GM23338 (cell line): ENCODE measurements at regions not wholly inside any gene's neighbourhood (a gene's known extent, or its start where the extent isn't known, plus 50 kb on each side); places are given as distances from the start of the nearest gene placed in this dataset.

Experiments used
- ATAC-seq: fragments of 200-7000 bp; cut with Tn5 transposase; 3 replicates; pipeline ENCODE4 v1.9.1; 2020
- DNase-seq: peaks from one replicate; pipeline ENCODE4 v3.0.0-alpha.2; 2015; ENCODE audit warnings: low spot score
- H2AFZ ChIP-seq: fragments of 200-600 bp; sonication (generic); 2 replicates; pipeline ENCODE4 v1.8.0; 2016; ENCODE audit warnings: antibody characterized with exemption, mild to moderate bottlenecking, moderate library complexity
- H3F3A ChIP-seq: fragments of 200-600 bp; sonication (generic); replicated peaks from 2 replicates; pipeline ENCODE4 v1.8.0; 2017; ENCODE audit warnings: antibody characterized with exemption, mixed run types, low read depth
- H3K27ac ChIP-seq: fragments of 200-600 bp; sonication (generic); 2 replicates; pipeline ENCODE4 v1.6.1; 2016; ENCODE audit warnings: low read depth
- H3K27me3 ChIP-seq: fragments of 200-600 bp; sonication (generic); 2 replicates; pipeline ENCODE4 v1.8.0; 2016; ENCODE audit warnings: mild to moderate bottlenecking, mixed run types, moderate library complexity; ENCODE audit not compliant: insufficient read depth
- H3K36me3 ChIP-seq: fragments of 200-600 bp; sonication (generic); 2 replicates; pipeline ENCODE4 v1.8.0; 2016; ENCODE audit warnings: mild to moderate bottlenecking; ENCODE audit not compliant: insufficient read depth
- H3K4me1 ChIP-seq: fragments of 200-600 bp; sonication (generic); 2 replicates; pipeline ENCODE4 v1.8.0; 2016; ENCODE audit warnings: mild to moderate bottlenecking, moderate library complexity; ENCODE audit not compliant: insufficient read depth
- H3K4me2 ChIP-seq: fragments of 200-600 bp; sonication (generic); 2 replicates; pipeline ENCODE4 v1.7.1; 2017; ENCODE audit warnings: mixed run types
- H3K4me3 ChIP-seq: fragments of 200-600 bp; sonication (generic); 2 replicates; pipeline ENCODE4 v1.6.1; 2016; ENCODE audit warnings: mixed run types
- H3K79me2 ChIP-seq: fragments of 200-600 bp; sonication (generic); replicated peaks from 2 replicates; pipeline ENCODE4 v1.8.0; 2017; ENCODE audit warnings: mild to moderate bottlenecking; ENCODE audit not compliant: insufficient read depth
- H3K9me2 ChIP-seq: fragments of 200-600 bp; sonication (generic); 2 replicates; pipeline ENCODE4 v1.8.0; 2017; ENCODE audit not compliant: insufficient read depth
- H4K20me1 ChIP-seq: fragments of 200-600 bp; sonication (generic); replicated peaks from 2 replicates; pipeline ENCODE4 v1.8.0; 2017; ENCODE audit warnings: mild to moderate bottlenecking; ENCODE audit not compliant: insufficient read depth
- H3K27ac Mint-ChIP-seq: 2 replicates; pipeline ENCODE4 v1.8.0; 2020; ENCODE audit warnings: inconsistent platforms, mild to moderate bottlenecking, moderate library complexity, mixed read lengths
- H3K27me3 Mint-ChIP-seq: 3 replicates; pipeline ENCODE4 v1.8.0; 2022; ENCODE audit warnings: low read depth, mild to moderate bottlenecking, moderate library complexity, mixed read lengths, inconsistent platforms; ENCODE audit not compliant: insufficient read depth, poor library complexity
- H3K36me3 Mint-ChIP-seq: 3 replicates; pipeline ENCODE4 v1.8.0; 2021; ENCODE audit warnings: low read depth, mild to moderate bottlenecking, inconsistent platforms, moderate library complexity, mixed read lengths
- H3K4me1 Mint-ChIP-seq: 3 replicates; pipeline ENCODE4 v1.8.0; 2020; ENCODE audit warnings: mild to moderate bottlenecking, inconsistent platforms, mixed read lengths
- H3K4me3 Mint-ChIP-seq: 3 replicates; pipeline ENCODE4 v1.8.0; 2021; ENCODE audit warnings: moderate library complexity, mild to moderate bottlenecking, inconsistent platforms, mixed read lengths
- H3K9me3 Mint-ChIP-seq: 3 replicates; pipeline ENCODE4 v1.8.0; 2020; ENCODE audit warnings: moderate library complexity, mild to moderate bottlenecking, inconsistent platforms, mixed read lengths
- EZH2phosphoT487 ChIP-seq: fragments of 200-600 bp; sonication (generic); IDR thresholded peaks from one replicate; pipeline ENCODE4 v1.8.1; 2018; ENCODE audit warnings: antibody characterized with exemption; ENCODE audit not compliant: unreplicated experiment
- JUNB ChIP-seq: IDR thresholded peaks from one replicate; pipeline ENCODE4 v1.6.1; 2016; ENCODE audit warnings: antibody characterized with exemption; ENCODE audit not compliant: unreplicated experiment
- NANOG ChIP-seq: IDR thresholded peaks from 2 replicates; pipeline ENCODE4 v1.6.1; 2016; ENCODE audit warnings: antibody characterized with exemption, borderline replicate concordance
- POLR2AphosphoS5 ChIP-seq: IDR thresholded peaks from 2 replicates; pipeline ENCODE4 v1.6.1; 2016; ENCODE audit warnings: antibody characterized with exemption, low read depth
- ZNF114 ChIP-seq: fragments of 250-450 bp; sonication (Bioruptor Pico); IDR thresholded peaks from 2 replicates; pipeline ENCODE4 v1.5.0; 2020; ENCODE audit warnings: mild to moderate bottlenecking, moderate library complexity
- ZNF331 ChIP-seq: fragments of 250-450 bp; sonication (Bioruptor Pico); IDR thresholded peaks from 2 replicates; pipeline ENCODE4 v1.5.0; 2020; ENCODE audit warnings: low read depth, mild to moderate bottlenecking, moderate library complexity
- TF ChIP-seq, protein P1 (sequence below): IDR thresholded peaks from one replicate; pipeline ENCODE4 v1.6.1; 2018; ENCODE audit warnings: antibody characterized with exemption; ENCODE audit not compliant: unreplicated experiment
- TF ChIP-seq, protein P2 (sequence below), 2 experiments: fragments of 200-600 bp in 1 of 2; sonication (generic) in 1 of 2; conservative IDR thresholded peaks; 2 replicates each; pipeline versions ENCODE4 v1.5.1 to v1.6.1; 2016 to 2017; ENCODE audit warnings: antibody characterized with exemption in 2 of 2, low read depth in 2 of 2, mild to moderate bottlenecking in 2 of 2, moderate library complexity in 1 of 2

DNA sequence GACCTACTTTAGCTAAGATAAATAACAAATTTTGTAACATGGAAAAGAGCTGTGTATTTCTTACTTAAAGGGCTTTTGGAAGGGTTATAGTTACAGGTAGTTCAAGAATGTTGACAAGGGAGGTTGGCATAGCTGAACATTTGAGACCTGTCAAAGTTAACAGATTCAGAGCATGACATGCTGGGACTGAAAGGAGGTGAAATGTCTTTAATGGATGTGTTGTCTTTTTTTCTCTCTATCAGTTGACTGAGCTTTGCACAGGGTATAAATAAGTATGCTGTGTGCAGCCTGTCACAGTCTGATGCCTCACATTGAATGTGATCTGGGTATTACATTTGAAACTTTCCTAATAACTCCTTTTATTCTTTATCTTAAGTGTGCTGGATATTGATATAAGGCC is 411.9 kb upstream of the ZP4 start:
- no peak for ATAC-seq
- Histone ChIP-seq H3K4me3 (no peak overlapping the region), H3K36me3 (no peaks in the 10 kb centered on the region; the same call in 1 of the 2 replicates), H3F3A (no peaks in the 10 kb centered on the region), H2AFZ (no peak overlapping the region), H3K27me3 (no peaks in the 10 kb centered on the region), H3K4me2 (no peak overlapping the region), H3K4me1 (no peaks in the 10 kb centered on the region), H3K27ac (no peak overlapping the region), H3K9me2 (peaks cover 28% of the 10 kb centered on the region), H4K20me1 (no peaks in the 10 kb centered on the region), H3K79me2 (no peaks in the 10 kb centered on the region)
- no peaks in the 10 kb centered on the region for H3K27me3 Mint-ChIP-seq
- H3K27ac Mint-ChIP-seq = no peak overlapping the region
- no peaks in the 10 kb centered on the region for H3K4me1 Mint-ChIP-seq
- H3K4me3 Mint-ChIP-seq = no peak overlapping the region
- no peak for DNase-seq
- TF ChIP-seq, protein P1, sequence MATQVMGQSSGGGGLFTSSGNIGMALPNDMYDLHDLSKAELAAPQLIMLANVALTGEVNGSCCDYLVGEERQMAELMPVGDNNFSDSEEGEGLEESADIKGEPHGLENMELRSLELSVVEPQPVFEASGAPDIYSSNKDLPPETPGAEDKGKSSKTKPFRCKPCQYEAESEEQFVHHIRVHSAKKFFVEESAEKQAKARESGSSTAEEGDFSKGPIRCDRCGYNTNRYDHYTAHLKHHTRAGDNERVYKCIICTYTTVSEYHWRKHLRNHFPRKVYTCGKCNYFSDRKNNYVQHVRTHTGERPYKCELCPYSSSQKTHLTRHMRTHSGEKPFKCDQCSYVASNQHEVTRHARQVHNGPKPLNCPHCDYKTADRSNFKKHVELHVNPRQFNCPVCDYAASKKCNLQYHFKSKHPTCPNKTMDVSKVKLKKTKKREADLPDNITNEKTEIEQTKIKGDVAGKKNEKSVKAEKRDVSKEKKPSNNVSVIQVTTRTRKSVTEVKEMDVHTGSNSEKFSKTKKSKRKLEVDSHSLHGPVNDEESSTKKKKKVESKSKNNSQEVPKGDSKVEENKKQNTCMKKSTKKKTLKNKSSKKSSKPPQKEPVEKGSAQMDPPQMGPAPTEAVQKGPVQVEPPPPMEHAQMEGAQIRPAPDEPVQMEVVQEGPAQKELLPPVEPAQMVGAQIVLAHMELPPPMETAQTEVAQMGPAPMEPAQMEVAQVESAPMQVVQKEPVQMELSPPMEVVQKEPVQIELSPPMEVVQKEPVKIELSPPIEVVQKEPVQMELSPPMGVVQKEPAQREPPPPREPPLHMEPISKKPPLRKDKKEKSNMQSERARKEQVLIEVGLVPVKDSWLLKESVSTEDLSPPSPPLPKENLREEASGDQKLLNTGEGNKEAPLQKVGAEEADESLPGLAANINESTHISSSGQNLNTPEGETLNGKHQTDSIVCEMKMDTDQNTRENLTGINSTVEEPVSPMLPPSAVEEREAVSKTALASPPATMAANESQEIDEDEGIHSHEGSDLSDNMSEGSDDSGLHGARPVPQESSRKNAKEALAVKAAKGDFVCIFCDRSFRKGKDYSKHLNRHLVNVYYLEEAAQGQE = no peak
- no peak for TF ChIP-seq NANOG
- H3K36me3 Mint-ChIP-seq = no peaks in the 10 kb centered on the region; the same call in 2 of the 3 replicates
- peaks cover 3% of the 10 kb centered on the region; the same call in 1 of the 3 replicates for H3K9me3 Mint-ChIP-seq

DNA sequence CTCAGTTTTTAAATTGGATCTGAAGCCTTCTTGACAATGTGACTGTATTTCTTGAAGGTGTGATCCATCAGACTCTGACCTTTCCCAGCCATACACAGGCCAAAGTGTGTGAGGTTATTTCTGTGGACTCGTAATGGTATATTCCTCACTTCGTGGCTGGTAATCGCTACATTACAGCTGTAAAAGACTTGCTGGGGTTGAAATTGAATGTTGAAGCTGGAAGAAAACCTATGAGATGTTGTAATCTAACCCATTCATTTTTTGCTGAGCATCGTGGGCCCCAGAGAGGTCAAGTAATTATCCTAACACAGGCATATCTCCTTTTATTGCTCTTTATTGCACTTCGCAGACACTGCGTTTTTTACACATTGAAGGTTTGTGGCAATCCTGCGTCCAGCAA is 405.6 kb upstream of the ZP4 start:
- no peak overlapping the region for H3K4me3 Mint-ChIP-seq
- Histone ChIP-seq H3K9me2 (peaks cover 14% of the 10 kb centered on the region), H3K36me3 (no peaks in the 10 kb centered on the region), H3F3A (no peaks in the 10 kb centered on the region), H2AFZ (no peak overlapping the region), H3K27ac (no peak overlapping the region), H3K4me1 (no peaks in the 10 kb centered on the region), H4K20me1 (no peaks in the 10 kb centered on the region), H3K4me2 (no peak overlapping the region), H3K27me3 (no peaks in the 10 kb centered on the region), H3K4me3 (no peak overlapping the region), H3K79me2 (no peaks in the 10 kb centered on the region)
- no peak overlapping the region for H3K27ac Mint-ChIP-seq
- H3K4me1 Mint-ChIP-seq = 0 out of 3 replicates have a peak, but pooled peaks cover 4% of the 10 kb centered on the region
- DNase-seq = no peak
- peaks cover 8% of the 10 kb centered on the region; the same call in 1 of the 3 replicates for H3K9me3 Mint-ChIP-seq
- no peak for ATAC-seq
- no peaks in the 10 kb centered on the region for H3K27me3 Mint-ChIP-seq
- H3K36me3 Mint-ChIP-seq = peaks cover 4% of the 10 kb centered on the region; the same call in 2 of the 3 replicates
- no peak for TF ChIP-seq ZNF331 (CRISPR knock-in tag)
- TF ChIP-seq, protein P1 = no peak
- no peak for TF ChIP-seq JUNB
- TF ChIP-seq POLR2AphosphoS5 = no peak
- TF ChIP-seq EZH2phosphoT487 = no peak
- TF ChIP-seq, protein P2, sequence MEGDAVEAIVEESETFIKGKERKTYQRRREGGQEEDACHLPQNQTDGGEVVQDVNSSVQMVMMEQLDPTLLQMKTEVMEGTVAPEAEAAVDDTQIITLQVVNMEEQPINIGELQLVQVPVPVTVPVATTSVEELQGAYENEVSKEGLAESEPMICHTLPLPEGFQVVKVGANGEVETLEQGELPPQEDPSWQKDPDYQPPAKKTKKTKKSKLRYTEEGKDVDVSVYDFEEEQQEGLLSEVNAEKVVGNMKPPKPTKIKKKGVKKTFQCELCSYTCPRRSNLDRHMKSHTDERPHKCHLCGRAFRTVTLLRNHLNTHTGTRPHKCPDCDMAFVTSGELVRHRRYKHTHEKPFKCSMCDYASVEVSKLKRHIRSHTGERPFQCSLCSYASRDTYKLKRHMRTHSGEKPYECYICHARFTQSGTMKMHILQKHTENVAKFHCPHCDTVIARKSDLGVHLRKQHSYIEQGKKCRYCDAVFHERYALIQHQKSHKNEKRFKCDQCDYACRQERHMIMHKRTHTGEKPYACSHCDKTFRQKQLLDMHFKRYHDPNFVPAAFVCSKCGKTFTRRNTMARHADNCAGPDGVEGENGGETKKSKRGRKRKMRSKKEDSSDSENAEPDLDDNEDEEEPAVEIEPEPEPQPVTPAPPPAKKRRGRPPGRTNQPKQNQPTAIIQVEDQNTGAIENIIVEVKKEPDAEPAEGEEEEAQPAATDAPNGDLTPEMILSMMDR (conservative IDR thresholded peaks at IDR 0.05; ENCODE audit: low read depth in 2 of 2) = no peak
- no peak for TF ChIP-seq NANOG
- no peak for TF ChIP-seq ZNF114
